K562 (cell line): ENCODE measurements at regions not wholly inside any gene's neighbourhood (a gene's known extent, or its start where the extent isn't known, plus 50 kb on each side); places are given as distances from the start of the nearest gene placed in this dataset.

ENCODE experiments used
- ATAC-seq: fragments of 200-7000 bp; cut with Tn5 transposase; 3 replicates; pipeline ENCODE4 v1.9.1; 2020; ENCODE audit warnings: moderate library complexity
- BruUV-seq: library from RNA; stranded (reverse); fragments of 400-500 nt; replicated peaks from 2 replicates; lab custom pipeline; 2021; lab: Mats Ljungman, UMichigan
- CTCF ChIA-PET: fragments of 300-600 bp; formaldehyde crosslinking; extraction: SDS; loops from one replicate; lab custom pipeline; 2021; ENCODE audit warnings: low intra/inter-chr PET ratio; lab: Yijun Ruan, JAX
- POLR2A ChIA-PET: fragments of 300-600, 350-650 bp; sonication (Branson Sonifier 250); formaldehyde crosslinking; extraction: SDS; loops from one replicate; lab custom pipeline; 2021; ENCODE audit warnings: antibody characterized with exemption, inconsistent platforms; lab: Yijun Ruan, JAX
- DNase-seq, 4 experiments: peaks; one replicate each; pipeline versions ENCODE4 v3.0.0 to v3.0.0-alpha.2; 2011 to 2018; ENCODE audit warnings: low spot score in 3 of 4, mixed read lengths in 3 of 4; ENCODE audit errors: extremely low read depth in 1 of 4
- FAIRE-seq: peaks from 2 replicates; lab custom pipeline; 2011; peaks lifted over from hg19 to GRCh38; lab: Jason Lieb, UNC
- H2AFZ ChIP-seq: 2 replicates; pipeline ENCODE4 v1.6.0; 2011; ENCODE audit warnings: low read depth, low read length, control low read depth, inconsistent platforms
- H3K27ac ChIP-seq: fragments of 200-600 bp; 3 replicates; pipeline ENCODE4 v1.8.0; 2011; ENCODE audit warnings: low read depth, mild to moderate bottlenecking, control low read depth, inconsistent platforms, low read length, moderate library complexity, mixed read lengths; ENCODE audit errors: extremely low read depth
- H3K27me3 ChIP-seq, 2 experiments: fragments of 300-600 bp in 1 of 2; 2 replicates in 1 of 2; 3 replicates in 1 of 2; pipeline versions ENCODE4 v1.6.0 to v1.8.0; 2011; ENCODE audit warnings: inconsistent platforms in 2 of 2, low read length in 2 of 2, mild to moderate bottlenecking in 1 of 2, mixed read lengths in 1 of 2, moderate library complexity in 1 of 2; ENCODE audit not compliant: control insufficient read depth in 2 of 2, insufficient read depth in 2 of 2
- H3K36me3 ChIP-seq: fragments of 300-600 bp; 3 replicates; pipeline ENCODE4 v1.8.0; 2011; ENCODE audit warnings: mild to moderate bottlenecking, low read length, inconsistent platforms; ENCODE audit not compliant: control insufficient read depth, insufficient read depth
- H3K4me1 ChIP-seq, 2 experiments: fragments of 200-600 bp in 1 of 2; replicated peaks in 1 of 2; 2 replicates in 1 of 2; 3 replicates in 1 of 2; pipeline versions ENCODE4 v1.5.1 to v1.8.0; 2011; ENCODE audit warnings: inconsistent platforms in 2 of 2, low read length in 2 of 2, mild to moderate bottlenecking in 1 of 2, mixed read lengths in 1 of 2, moderate library complexity in 1 of 2; ENCODE audit not compliant: control insufficient read depth in 2 of 2, insufficient read depth in 2 of 2
- H3K4me2 ChIP-seq: 2 replicates; pipeline ENCODE4 v1.6.1; 2011; ENCODE audit warnings: low read length, control low read depth, inconsistent platforms, mixed read lengths; ENCODE audit not compliant: insufficient read depth
- H3K4me3 ChIP-seq: fragments of 200-600 bp; sonication (generic), shearing (Covaris generic); 2 replicates; pipeline ENCODE4 v1.5.1; 2016; ENCODE audit warnings: control low read depth, inconsistent platforms
- H3K79me2 ChIP-seq: fragments of 200-600 bp; 3 replicates; pipeline ENCODE4 v1.8.0; 2011; ENCODE audit warnings: low read length, inconsistent platforms; ENCODE audit not compliant: control insufficient read depth, insufficient read depth
- H3K9ac ChIP-seq, 2 experiments: 2 replicates each; pipeline versions ENCODE4 v1.6.0 to v1.6.1; 2011; ENCODE audit warnings: low read depth in 2 of 2, low read length in 2 of 2, control low read depth in 1 of 2, inconsistent platforms in 1 of 2, mild to moderate bottlenecking in 1 of 2, mixed read lengths in 1 of 2; ENCODE audit not compliant: insufficient read depth in 1 of 2
- H3K9me1 ChIP-seq: one replicate; pipeline ENCODE4 v1.6.0; 2011; ENCODE audit warnings: inconsistent platforms, mild to moderate bottlenecking, low read length, moderate library complexity; ENCODE audit not compliant: control insufficient read depth, insufficient read depth
- H3K9me3 ChIP-seq: replicated peaks from 2 replicates; pipeline ENCODE4 v1.5.1; 2011; ENCODE audit warnings: low read depth, low read length, inconsistent platforms; ENCODE audit not compliant: control insufficient read depth, insufficient read depth
- H4K20me1 ChIP-seq: replicated peaks from 2 replicates; pipeline ENCODE4 v1.6.1; 2011; ENCODE audit warnings: low read length, inconsistent platforms, mixed read lengths; ENCODE audit not compliant: control insufficient read depth, insufficient read depth
- AFF4 ChIP-seq: sonication (generic); formaldehyde crosslinking; IDR thresholded peaks from 2 replicates; pipeline ENCODE4 v1.8.0; 2023; ENCODE audit warnings: mild to moderate bottlenecking, missing genetic modification reagents
- BCL6 ChIP-seq: fragments of 250-450 bp; sonication (Bioruptor Pico); IDR thresholded peaks from 2 replicates; pipeline ENCODE4 v1.4.0; 2020
- CAMTA2 ChIP-seq: fragments of 250-450 bp; sonication (Bioruptor Pico); conservative IDR thresholded peaks from 2 replicates; pipeline ENCODE4 v1.5.1; 2022
- GABPA ChIP-seq: fragments of 200-800 bp; sonication (Bioruptor generic); conservative IDR thresholded peaks from 2 replicates; pipeline ENCODE4 v1.6.1; 2016; ENCODE audit warnings: low read depth, missing genetic modification characterization, missing compliant biosample characterization
- GABPB1 ChIP-seq: sonication (generic); formaldehyde crosslinking; IDR thresholded peaks from 2 replicates; pipeline ENCODE4 v1.8.0; 2022; ENCODE audit warnings: mild to moderate bottlenecking, missing genetic modification reagents
- KDM5B ChIP-seq: fragments of 200-600 bp; sonication (generic); IDR thresholded peaks from 2 replicates; pipeline ENCODE4 v1.6.1; 2012; ENCODE audit warnings: low read depth, mild to moderate bottlenecking, moderate library complexity, low read length, control low read depth, inconsistent platforms; ENCODE audit not compliant: insufficient replicate concordance
- KLF10 ChIP-seq: fragments of 250-450 bp; sonication (Bioruptor Pico); IDR thresholded peaks from 2 replicates; pipeline ENCODE4 v1.6.1; 2021; ENCODE audit warnings: matching md5 sums
- NR1H2 ChIP-seq: sonication (generic); formaldehyde crosslinking; IDR thresholded peaks from 2 replicates; pipeline ENCODE4 v1.4.0; 2020; ENCODE audit warnings: mild to moderate bottlenecking, missing genetic modification reagents
- POLR2B ChIP-seq: fragments of 450-650 bp; IDR thresholded peaks from 2 replicates; pipeline ENCODE4 v1.6.1; 2018; ENCODE audit warnings: low read depth; ENCODE audit not compliant: partially characterized antibody
- SMARCA5 ChIP-seq: fragments of 450-650 bp; IDR thresholded peaks from 2 replicates; pipeline ENCODE4 v1.6.1; 2016
- SRSF3 ChIP-seq: fragments of 200-400 bp; formaldehyde crosslinking; IDR thresholded peaks from 2 replicates; pipeline ENCODE4 v1.6.1; 2016; ENCODE audit warnings: mild to moderate bottlenecking, low read length, moderate library complexity; ENCODE audit not compliant: insufficient read depth
- STAG1 ChIP-seq: sonication (generic); formaldehyde crosslinking; IDR thresholded peaks from 2 replicates; pipeline ENCODE4 v1.5.0; 2020; ENCODE audit warnings: missing genetic modification reagents, borderline replicate concordance
- TAL1 ChIP-seq: fragments of 450-650 bp; IDR thresholded peaks from 2 replicates; pipeline ENCODE4 v1.6.1; 2016; ENCODE audit warnings: mild to moderate bottlenecking
- TBL1XR1 ChIP-seq, 2 experiments: IDR thresholded peaks; 2 replicates each; pipeline ENCODE4 v1.6.1; 2012; ENCODE audit warnings: improper control_type of control experiment in 2 of 2, low read length in 2 of 2, mild to moderate bottlenecking in 1 of 2
- ZBED1 ChIP-seq: IDR thresholded peaks from 2 replicates; pipeline ENCODE4 v1.6.1; 2014
- ZNF232 ChIP-seq: sonication (generic); formaldehyde crosslinking; IDR thresholded peaks from 2 replicates; pipeline ENCODE4 v1.8.0; 2022; ENCODE audit warnings: mild to moderate bottlenecking, missing genetic modification reagents
- ZNF263 ChIP-seq: sonication (generic); formaldehyde crosslinking; IDR thresholded peaks from 2 replicates; pipeline ENCODE4 v1.8.0; 2022; ENCODE audit warnings: mild to moderate bottlenecking, missing genetic modification reagents, borderline replicate concordance
- WGBS: fragments of 100-300 bp; shearing (Covaris generic); methylation state at CpG from one replicate; pipeline ENCODE4 v1.1.6; 2016; ENCODE audit warnings: low coverage, mixed read lengths; ENCODE audit not compliant: insufficient coverage; ENCODE audit errors: missing lambda C conversion rate; 5-methylcytosine and 5-hydroxymethylcytosine counted together
- in situ Hi-C: fragments of 300-500 bp; cut with MboI; formaldehyde crosslinking; loops from 4 replicates; pipeline ENCODE4 v1.15.0; 2018; ENCODE audit warnings: inconsistent platforms, mixed read lengths
- intact Hi-C: fragments of 100-400 bp; cut with micrococcal nuclease; formaldehyde crosslinking; loops from 2 replicates; pipeline ENCODE4 v1.14.2; 2022

- in situ Hi-C loops (no loop called here), intact Hi-C loops (no loop called here)
- DNase-seq: no peak
- BruUV-seq: no TSS peak
- TF ChIP-seq POLR2B (no peak), ZNF232 (CRISPR knock-in tag) (no peak), ZBED1 (no peak), SMARCA5 (no peak), TBL1XR1 (IDR thresholded peaks at IDR 0.05; ENCODE audit: low read length in 2 of 2) (no peak), GABPA (tag) (no peak), CAMTA2 (CRISPR knock-in tag) (no peak), BCL6 (CRISPR knock-in tag) (no peak), KDM5B (no peak), GABPB1 (CRISPR knock-in tag) (no peak), SRSF3 (no peak), TAL1 (no peak), STAG1 (CRISPR knock-in tag) (no peak), ZNF263 (CRISPR knock-in tag) (no peak), KLF10 (CRISPR knock-in tag) (no peak), AFF4 (CRISPR knock-in tag) (no peak), NR1H2 (no peak)
- no peak for FAIRE-seq
- Histone ChIP-seq H3K36me3 (no peaks in the 10 kb centered on the region), H3K4me3 (no peak overlapping the region), H3K27me3 (no peaks in the 10 kb centered on the region), H3K4me2 (no peak overlapping the region), H3K9me1 (no peaks in the 10 kb centered on the region), H3K4me1 (no peaks in the 10 kb centered on the region; a peak in 1 of 5 replicates), H3K27ac (no peak overlapping the region), H2AFZ (no peak overlapping the region), H4K20me1 (no peaks in the 10 kb centered on the region), H3K9ac (no peak overlapping the region), H3K79me2 (no peaks in the 10 kb centered on the region), H3K9me3 (no peaks in the 10 kb centered on the region)
- ChIA-PET POLR2A (no interaction called here), CTCF (no interaction called here)
- WGBS: 2% methylated on average over 4 of the region's 4 CpGs
- no peak for ATAC-seq
Observed at GRCh38 chr16:7051591-7052349, 280.9 kb upstream of the RBFOX1 start.
